ENCODE measurements at regions not wholly inside any gene's neighbourhood (a gene's known extent, or its start where the extent isn't known, plus 50 kb on each side); places are given as distances from the start of the nearest gene placed in this dataset.
A peak's percentile ranks its signal among the peaks of the same experiment; 100 is the strongest.

DNA sequence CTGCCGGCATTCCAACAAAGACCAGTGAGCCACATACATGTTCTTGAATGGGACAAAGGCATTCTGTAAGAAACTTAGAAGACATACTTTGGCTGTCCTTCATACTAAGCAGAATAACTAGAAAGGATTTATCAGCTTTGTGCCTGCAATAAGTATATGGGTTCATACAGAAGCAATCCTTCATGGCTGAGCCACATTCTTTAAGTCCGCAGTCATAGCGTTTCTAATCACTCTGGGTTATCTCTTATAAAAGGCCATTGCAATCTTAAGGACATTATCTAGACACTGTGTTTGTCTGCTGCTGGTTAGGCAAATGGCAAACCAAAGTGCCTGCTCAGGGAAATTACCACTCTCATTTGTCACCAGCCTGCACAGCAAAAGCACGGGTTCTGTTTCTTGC, 488.4 kb downstream of the ACTR3B start:
- no peak for DNase-seq

DNA sequence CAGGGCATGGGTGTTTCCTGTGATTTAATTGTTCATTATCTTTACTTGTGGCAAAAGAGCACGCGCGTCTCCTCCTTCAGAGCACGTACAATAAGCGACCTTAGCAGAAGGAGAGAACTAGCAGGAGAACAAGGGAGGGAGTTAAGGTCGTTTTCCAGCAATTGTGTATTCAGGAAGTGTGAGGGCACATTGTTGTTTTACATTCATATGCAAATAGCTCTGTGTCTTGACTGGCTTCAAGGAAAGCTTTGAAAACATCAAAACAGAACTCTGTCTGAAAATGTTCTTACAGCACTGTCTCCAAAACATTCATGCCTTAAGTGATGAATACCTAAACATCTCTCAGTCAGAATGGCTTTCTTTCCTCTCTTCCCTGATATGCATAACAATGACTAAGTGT, 499.1 kb downstream of the ACTR3B start:
- no peak for DNase-seq

DNA sequence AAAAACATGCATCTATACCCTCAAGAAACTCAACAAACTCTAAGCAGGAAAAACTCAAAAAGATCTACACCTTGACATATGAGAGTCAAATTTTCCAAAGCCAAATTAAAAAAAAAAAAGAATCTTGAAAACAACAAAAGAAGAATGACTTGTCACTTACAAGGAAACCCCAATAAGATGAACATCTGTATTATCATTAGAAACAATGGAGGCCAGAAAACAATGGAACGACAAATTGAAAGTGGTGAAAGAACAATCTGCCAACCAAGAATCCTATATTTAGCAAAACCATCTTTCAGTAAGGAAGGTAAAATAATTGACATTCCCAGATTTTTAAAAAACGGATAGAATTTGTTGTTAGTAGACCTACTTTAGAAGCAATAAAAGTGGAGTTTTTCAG, 516.8 kb downstream of the ACTR3B start:
- no peak for DNase-seq

DNA sequence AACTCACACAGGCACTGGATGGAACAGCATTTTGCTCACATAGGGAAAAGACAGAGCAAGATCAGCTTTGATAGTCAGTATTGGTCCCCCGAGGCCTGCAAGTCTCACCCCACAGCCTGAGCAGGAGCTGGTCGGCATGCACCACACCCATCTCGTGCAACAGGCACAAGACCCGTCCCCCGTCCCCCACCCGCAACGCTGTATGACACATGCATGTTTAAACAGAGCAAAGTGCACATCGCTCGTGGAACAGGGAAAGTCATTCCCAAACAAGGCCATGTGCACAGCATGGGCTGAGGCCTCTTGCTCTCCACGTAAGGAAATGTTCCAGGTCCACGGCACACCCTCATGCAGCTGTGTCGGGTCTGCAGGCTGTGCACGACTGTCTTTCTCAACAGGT, 527.2 kb downstream of the ACTR3B start:
- no peak for DNase-seq

DNA sequence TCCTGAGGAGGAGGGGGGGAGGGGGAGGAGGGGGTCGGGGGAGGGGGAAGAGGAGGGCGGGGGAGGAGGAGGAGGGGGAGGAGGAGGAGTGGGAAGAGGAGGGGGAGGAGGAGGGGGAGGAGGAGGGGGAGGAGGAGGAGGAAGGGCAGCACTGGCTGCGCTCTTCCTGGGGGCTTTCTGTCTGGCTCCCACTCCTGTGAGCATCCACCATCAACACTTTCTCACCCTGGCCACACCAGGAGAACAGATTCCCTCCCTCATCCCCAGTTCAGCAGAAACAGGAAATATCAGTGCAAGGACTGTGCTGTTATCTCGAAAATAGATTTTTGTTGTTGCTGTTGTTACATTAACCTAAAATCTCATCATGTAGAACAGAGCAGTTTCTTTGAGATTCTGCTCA, 530.5 kb downstream of the ACTR3B start:
- DNase-seq: no peak

DNA sequence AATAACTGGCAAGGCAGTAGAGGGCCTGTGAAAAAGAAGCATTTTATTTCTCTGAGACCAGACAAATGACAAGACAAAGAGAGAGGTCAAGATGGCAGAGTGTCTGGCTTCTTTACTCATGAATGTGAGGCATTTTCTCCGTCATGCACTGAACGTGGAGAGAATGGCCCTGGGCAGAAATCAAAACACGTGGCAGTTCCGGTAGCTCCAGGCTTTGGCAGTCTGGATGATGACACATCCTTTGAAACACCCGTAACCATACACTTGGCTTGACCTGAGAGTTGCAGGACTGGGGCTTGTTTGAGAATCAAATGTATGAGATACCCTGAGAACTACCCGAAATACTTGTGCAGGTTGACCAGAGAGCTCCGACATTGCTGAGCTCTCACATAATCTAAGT, 537.6 kb downstream of the ACTR3B start:
- DNase-seq: no peak

DNA sequence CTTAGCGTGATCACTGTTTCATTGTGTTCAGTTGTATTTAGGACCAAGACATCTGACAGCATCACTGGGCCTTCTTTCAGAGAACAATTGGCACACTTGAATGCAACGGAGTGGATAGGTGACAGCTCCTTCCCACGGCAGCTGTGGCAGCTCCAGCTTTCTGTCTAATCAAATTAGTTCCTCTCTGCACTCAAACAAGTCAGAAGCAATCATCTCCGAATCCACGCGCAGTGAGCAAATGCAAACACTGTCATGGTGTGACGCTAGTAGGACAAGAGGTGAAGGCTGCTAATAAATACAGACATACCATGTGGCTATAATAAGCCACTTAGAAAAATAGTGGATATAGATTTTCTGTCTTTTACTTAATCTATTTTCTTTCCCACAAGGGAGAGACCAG, 542.4 kb downstream of the ACTR3B start:
- no peak for DNase-seq

DNA sequence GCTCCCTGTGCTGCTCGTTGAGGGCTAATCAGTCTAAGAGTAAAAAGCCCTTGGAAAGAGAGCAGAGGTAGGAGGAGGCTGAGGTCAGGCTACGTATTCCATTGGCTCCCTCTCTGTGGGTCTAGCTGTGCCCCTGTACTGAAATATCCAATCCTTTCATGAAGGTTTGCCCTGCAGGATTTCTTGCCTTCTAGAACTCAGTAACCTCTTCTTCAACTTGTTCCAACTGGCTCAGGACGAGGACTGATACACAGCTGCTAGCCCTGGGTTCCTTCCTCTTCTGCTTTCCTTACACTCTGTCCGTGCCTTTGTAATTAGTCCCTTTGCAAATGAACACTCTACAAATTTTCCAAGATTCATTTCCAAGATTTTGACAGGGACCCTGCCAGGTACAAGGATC, 560.5 kb downstream of the ACTR3B start:
- DNase-seq: no peak

DNA sequence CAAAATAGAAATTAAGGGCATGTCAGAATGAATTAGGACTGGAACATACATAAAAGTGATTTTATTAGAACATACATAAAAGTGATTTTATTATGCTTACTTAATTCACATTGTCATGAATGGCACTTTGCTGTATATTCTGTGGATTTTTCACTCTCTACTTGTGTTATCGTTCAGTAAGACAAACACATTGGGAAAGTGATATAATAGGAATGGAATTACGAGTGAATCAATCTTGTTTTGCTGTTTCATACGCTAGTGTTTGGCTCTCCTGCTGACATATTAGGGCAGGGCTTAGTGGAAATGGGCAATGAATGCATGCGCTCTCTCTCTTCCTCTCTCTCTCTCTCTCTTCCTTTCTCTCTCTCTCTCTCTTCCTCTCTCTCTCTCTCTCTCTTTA, 561.1 kb downstream of the ACTR3B start:
- no peak for DNase-seq

DNA sequence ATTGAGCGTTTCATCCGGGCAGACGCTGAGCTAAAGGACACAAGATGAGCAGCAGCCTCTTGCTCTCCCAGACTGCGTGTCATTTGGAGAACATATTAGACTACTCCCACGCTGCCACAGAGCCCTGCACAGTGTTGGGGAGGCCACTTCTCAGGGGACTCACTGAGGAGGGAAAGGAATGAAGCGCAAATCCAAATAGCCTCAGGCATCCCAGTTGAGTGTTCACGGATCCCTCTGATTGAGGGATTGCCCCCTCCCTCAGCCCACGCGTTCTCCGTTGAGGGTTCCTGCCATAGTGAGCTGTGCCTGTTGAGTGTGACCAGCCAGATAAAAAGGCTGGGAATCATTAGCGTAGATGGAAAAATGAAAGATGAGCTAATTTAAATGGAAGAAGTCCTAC, 563.4 kb downstream of the ACTR3B start:
- no peak for DNase-seq

DNA sequence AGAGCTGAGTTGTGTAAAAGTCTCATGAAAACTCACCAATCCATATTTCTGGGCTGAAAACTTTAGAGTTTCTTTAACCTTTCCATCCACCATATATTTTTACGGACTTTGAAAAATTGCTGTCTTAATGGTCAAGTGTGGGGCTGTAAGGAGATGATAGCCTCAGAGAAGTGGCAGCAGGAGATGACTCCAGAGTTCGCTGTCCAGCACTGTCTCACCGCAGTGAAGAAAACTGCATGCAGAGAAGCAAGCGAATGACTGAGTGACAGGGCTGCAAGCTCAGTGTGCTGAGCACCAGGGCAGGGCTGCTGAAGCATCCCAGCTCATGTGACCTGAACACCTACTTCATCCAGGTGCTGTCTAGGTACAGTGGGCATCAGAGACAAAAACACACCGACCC, 564.5 kb downstream of the ACTR3B start:
- DNase-seq: no peak

DNA sequence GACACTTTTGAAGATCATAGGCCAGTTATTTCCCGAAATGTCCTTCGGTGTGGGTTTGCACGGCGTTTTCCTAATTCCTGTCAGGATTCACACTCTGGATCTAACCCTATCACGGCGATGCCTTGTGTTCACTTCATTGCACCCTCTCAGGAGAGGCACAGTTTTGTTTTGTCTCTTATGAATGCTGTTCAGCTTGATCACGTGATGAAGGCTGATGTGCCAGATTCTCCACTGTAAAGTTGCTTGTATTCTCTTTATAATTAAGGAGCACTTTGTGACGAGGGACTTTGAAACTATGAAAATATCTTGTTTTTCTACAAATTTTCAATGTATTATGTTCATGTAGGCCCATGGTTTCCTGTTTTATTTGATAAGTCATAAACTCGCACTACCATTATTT, 568.1 kb downstream of the ACTR3B start:
- no peak for DNase-seq

DNA sequence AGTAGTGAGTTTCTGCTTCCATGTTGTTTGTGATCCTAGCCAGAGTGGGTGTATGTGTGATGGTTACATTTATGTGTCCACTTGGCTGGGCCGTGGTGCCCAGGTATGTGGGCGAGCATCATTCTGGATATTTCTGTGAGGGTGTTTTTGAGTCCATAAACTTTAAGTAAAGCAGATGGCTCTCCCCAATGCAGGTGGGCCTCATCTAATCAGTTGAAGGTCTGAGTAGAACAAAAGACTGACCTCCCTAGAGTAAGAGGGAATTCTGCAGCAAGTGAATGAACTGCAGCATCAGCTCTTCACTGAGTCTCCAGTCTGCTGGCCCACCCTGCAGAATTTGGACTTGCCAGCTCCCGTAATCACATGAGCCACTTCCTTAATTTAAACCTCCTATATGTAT, 571.9 kb downstream of the ACTR3B start:
- DNase-seq: no peak

DNA sequence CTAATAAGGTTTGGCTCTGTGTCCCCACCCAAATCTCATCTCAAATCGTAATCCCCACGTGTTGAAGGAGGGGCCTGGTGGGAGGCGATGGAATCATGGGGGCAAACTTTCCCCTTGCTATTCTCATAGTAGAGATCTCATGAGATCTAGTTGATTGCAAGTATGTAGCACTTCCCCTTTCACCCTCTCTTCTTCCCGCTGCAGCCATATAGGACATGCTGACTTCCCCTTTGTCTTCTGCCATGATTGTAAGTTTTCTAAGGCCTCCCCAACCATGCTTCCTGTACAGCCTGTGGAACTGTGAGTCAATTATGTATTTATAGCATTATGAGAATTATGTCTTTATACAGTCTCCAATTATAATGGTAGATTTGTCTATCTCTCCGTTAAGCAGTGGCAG, 594.5 kb downstream of the ACTR3B start:
- DNase-seq: no peak

DNA sequence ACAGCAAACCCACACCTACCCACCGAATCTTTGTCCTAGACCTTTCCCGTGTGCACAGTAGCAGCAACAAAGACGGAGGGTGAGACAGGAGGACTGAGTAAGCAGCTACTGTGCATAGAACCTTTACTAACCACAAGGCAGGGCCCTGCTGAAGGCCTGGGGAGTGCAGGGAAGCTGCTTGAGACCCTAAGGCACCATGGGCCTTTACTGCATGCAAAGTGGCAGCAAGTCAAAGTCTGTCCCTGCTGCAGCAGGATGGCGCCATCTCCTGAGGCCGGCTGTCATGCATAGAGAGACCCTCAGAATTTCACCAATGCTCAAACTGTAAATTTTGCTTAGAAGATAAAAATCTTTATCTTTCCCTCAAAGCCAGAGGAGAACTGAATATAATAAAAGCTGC, 610.5 kb downstream of the ACTR3B start:
- DNase-seq: no peak

DNA sequence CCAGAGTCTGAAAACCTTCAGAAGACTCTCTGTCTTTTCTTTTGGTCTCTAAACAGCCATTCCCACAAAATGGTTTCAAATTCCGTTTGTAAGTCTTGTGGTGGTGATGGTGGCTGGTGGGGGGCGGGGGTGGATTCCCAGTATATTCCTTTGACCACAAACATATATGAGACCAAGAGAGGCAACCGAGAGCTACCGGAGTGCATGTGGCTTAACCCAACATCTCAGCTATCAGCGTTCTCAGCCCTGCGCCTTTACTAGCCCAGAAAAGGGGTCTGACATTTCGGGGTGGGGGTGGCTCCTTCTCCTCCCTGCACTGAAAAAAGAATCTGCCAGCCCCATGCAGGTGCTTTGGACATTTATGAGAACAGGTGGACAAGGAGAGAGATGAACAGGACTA, 621.1 kb downstream of the ACTR3B start:
- DNase-seq: no peak

DNA sequence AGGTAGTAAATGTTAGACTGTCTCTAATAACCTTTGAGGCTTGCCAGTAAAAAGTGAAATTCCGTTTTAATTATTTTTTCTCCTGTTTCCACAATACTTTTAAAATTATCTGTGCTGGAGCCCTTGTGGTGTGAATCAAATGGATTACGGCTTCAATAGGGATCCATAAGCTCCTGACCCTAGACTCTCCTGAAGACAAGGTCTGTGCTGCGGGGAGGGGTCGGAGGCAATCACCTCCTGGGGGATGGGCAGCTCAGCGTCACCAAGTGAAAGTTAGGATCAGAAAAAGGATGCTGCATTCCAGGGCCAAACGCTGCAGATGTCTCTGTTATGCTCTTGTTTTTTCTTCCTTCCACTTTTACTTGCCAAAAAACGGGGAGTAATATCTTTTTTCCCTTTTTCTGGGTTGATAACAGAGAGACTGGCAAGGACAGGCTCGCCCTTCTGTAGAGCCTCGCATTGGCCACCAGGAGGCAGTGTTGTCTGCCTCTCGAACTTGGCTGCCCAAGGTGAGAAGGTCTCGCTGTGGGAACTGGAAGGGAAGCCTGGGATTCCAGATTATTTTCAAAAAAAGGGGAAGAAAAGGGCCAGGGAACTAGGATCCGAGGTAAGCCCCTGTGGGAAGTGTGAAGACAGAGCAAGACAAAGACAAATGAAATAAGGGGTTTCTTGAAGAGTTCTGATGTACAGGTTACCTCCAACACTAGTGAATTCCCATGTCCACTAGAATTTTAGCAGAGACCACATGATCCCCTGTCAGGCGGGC, 621.9 kb downstream of the ACTR3B start:
- peak; percentile 27 for DNase-seq

DNA sequence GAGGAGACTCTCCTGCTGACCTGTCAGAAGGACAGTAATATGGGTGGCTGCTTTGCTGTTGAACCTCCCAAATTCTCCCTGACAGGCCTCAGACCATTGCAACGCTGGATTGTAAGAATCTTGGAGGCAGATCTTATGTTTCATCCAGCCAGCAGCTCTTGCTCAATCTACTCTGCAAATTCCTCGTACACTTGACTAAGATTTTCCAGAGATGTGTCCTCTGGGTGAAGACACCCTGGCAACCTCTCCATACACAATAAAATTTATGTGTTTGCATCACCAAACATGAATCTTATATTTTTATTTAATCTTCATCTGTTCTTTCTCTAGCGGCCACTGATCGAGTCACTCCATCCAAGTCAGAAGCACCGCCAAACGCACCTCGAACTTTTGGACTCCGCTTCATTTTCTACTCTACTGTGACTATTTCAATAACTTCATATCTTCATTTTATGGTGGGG, 623.1 kb downstream of the ACTR3B start:
- DNase-seq: no peak

DNA sequence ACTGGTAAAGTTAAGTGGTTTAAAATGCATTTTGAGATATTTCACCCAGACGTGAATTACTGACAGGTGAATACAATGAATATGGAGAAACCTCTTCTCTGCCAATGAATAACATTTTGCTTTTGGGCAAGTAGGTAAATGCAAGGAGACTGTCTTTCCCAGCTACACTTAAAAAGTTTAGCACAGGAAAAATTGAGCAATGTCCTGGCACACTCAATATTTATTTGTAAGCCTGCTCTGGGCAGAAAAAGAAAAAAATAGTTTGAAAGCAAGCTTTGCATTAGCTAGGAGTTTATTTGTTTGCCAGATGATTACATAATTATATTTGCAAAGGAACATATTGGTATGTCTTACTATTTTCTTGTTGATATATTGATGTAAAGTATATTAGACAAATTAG, 624.2 kb downstream of the ACTR3B start:
- DNase-seq: no peak

DNA sequence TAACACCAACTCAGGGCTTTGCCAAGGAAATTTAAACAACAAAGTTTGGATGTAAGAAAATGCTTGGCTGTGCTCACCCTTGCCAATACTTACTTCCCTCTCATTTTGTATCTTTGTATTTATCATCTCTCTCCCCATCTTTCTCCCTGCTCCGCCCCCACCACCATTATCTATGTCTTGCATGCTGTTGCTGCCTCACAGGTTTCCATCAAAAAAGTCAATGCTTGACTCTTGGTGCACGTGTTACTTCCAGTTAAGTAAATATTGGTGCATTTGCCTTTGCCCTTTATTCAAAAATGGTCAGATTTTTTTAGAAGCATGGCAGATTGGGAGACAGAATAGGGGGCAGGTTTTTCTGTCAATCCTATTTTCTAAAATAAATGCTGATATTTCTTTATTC, 626.0 kb downstream of the ACTR3B start:
- no peak for DNase-seq

DNA sequence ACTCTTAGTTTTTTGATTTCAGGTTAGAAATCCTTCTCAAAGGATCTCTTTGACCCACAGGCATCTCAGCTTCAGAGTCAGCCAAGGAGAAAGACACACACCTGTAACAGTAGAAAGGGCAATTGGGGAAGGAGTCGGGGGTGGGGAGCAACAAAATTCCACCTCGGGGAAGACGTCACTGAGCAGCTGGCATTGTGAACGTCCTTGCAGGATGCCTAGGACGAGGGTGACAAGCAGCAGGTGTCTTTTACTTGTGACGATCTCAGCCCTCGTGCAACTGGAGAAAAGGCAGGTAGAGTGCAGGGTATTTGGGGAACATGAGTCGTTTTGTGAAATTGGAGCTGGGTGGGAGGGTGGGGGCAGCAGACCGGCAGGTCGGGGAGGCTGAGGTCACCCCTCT, 627.0 kb downstream of the ACTR3B start:
- peak; percentile 1 for DNase-seq

DNA sequence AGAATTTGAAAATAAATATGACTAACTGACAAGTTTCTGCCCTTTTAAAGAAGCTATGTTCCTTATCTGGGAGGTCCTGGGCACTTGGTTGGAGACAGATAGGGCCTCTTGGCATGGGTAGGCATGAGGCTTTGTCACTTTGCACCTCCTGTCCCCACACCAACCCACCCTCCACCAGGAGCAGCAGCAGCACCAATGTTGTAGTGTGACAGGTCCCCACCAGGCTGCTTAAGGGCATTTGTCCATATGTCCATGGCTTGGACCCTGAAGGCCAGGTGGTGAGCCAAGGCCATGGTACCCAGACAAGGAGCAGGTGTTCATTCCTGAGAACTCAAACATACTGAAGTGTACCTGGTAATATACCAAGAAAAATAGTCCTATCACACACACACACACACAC, 629.1 kb downstream of the ACTR3B start:
- DNase-seq: no peak

DNA sequence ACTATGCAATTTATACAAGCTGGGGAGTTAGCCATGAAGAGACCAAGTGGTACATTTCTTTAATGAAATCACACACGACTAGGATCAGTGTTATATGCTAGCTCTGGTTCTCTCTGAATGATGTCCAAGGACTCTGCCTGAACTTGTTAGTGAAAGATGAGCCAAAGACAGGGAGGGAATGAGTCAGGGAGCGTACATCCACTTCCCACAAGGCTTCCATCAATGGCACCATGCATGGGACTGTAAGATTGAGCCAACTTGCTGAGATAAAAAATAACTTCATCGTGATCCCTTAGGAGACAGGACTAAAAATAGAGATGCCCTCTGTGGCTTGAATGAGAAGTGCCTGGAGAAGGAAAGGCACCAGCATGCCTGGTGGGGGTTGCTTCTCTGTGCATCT, 629.7 kb downstream of the ACTR3B start:
- DNase-seq: no peak

DNA sequence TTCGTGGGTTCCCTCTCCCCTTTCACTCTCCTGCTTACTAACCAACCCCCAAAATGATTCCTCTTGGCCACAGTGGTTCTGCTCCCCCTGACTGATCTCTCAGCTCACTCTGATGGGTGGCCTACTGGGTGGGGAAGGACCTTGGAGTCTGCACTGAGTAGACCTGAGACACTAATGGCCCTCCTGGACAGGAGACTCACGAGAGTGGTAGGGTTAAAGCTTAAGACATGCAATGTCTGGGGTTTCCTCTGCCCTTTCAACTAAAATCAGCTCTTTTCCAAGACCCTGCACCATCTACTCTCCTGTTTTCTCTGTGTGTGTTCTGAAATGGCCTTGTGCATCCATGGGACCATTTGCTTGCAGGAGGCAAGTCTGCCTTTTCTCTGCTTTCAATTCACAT, 631.4 kb downstream of the ACTR3B start:
- DNase-seq: no peak

DNA sequence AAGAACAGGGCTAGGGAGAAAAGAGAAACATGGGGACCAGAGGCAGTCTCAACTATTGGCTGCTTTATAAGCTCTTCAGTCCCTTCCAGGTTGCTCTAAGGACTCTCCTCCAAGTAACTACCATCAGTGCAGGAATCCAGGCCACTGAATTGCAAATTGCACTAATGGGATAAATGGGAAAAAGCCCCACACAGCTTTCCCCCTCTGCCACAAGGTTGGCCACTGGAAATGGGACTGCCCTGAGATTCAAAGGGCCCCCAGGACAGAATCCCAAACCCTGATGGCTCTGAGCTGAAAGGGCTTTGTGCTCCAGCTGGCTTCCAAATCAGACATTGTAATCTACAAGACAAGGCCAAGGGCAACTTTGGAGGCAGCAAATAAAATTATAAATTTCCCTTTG, 633.2 kb downstream of the ACTR3B start:
- no peak for DNase-seq

DNA sequence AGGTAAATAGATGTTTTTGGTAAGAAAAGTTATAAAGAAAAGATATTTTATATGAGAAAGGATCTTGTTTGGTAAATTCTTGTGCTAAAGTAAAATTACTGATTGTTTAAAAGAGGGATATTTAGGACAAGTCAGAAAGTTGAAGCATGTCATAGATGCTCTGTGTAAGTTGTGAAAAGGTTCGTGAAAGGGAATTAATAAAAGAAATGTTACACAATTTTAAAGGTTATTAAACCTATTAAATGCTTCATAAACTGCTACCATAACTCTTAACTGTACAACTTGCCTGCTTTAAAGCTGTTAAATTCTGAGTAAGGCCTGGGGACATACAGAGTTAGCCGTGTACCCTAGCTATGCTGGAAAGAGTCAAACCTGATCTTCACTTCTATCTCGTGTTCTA, 634.1 kb downstream of the ACTR3B start:
- DNase-seq: no peak

All from NCI-H2029 (cell line).